Keratinocyte (primary cell): ENCODE measurements at regions not wholly inside any gene's neighbourhood (a gene's known extent, or its start where the extent isn't known, plus 50 kb on each side); places are given as distances from the start of the nearest gene placed in this dataset.

ENCODE experiments used
- DNase-seq: peaks from one replicate; pipeline ENCODE4 v3.0.0-alpha.2; 2011; ENCODE audit warnings: low read depth, missing footprints, low spot score
- FAIRE-seq: peaks from 2 replicates; lab custom pipeline; 2011; peaks lifted over from hg19 to GRCh38; lab: Jason Lieb, UNC
- H2AFZ ChIP-seq: 2 replicates; pipeline ENCODE4 v1.6.0; 2012; ENCODE audit warnings: low read length, control low read depth, inconsistent platforms; ENCODE audit not compliant: control insufficient read depth
- H3K27ac ChIP-seq: 2 replicates; pipeline ENCODE4 v1.5.1; 2011; ENCODE audit warnings: low read length; ENCODE audit not compliant: control insufficient read depth, insufficient read depth
- H3K27me3 ChIP-seq: 3 replicates; pipeline ENCODE4 v1.6.0; 2011; ENCODE audit warnings: low read length; ENCODE audit not compliant: control insufficient read depth, insufficient read depth; ENCODE audit errors: extremely low read depth
- H3K36me3 ChIP-seq, 2 experiments: 2 replicates in 1 of 2; 3 replicates in 1 of 2; pipeline ENCODE4 v1.5.1; 2011; ENCODE audit warnings: low read length in 2 of 2, mild to moderate bottlenecking in 1 of 2; ENCODE audit not compliant: control insufficient read depth in 2 of 2, insufficient read depth in 2 of 2; ENCODE audit errors: extremely low read depth in 1 of 2
- H3K4me1 ChIP-seq: 3 replicates; pipeline ENCODE4 v1.5.1; 2011; ENCODE audit warnings: low read length; ENCODE audit not compliant: control insufficient read depth, insufficient read depth; ENCODE audit errors: extremely low read depth
- H3K4me2 ChIP-seq: 3 replicates; pipeline ENCODE4 v1.6.0; 2011; ENCODE audit warnings: low read depth, low read length; ENCODE audit not compliant: control insufficient read depth, insufficient read depth; ENCODE audit errors: extremely low read depth
- H3K4me3 ChIP-seq, 3 experiments: fragments of 200-600 bp in 1 of 3; sonication (generic) in 1 of 3; 2 replicates in 2 of 3; 3 replicates in 1 of 3; pipeline ENCODE4 v1.5.1; 2011 to 2016; ENCODE audit warnings: low read length in 3 of 3, mild to moderate bottlenecking in 3 of 3, control low read depth in 2 of 3, inconsistent platforms in 1 of 3, low read depth in 1 of 3, mixed read lengths in 1 of 3, mixed run types in 1 of 3, moderate library complexity in 1 of 3; ENCODE audit not compliant: control insufficient read depth in 2 of 3, insufficient read depth in 2 of 3; ENCODE audit errors: extremely low read depth in 1 of 3
- H3K79me2 ChIP-seq: 2 replicates; pipeline ENCODE4 v1.6.0; 2012; ENCODE audit warnings: low read length; ENCODE audit not compliant: control insufficient read depth, insufficient read depth
- H3K9ac ChIP-seq: 3 replicates; pipeline ENCODE4 v1.6.0; 2011; ENCODE audit warnings: low read length; ENCODE audit not compliant: control insufficient read depth, insufficient read depth; ENCODE audit errors: extremely low read depth
- H3K9me1 ChIP-seq: 3 replicates; pipeline ENCODE4 v1.6.0; 2011; ENCODE audit warnings: low read length; ENCODE audit not compliant: control insufficient read depth, insufficient read depth; ENCODE audit errors: extremely low read depth
- H3K9me3 ChIP-seq: 2 replicates; pipeline ENCODE4 v1.5.1; 2012; ENCODE audit warnings: low read depth, low read length; ENCODE audit not compliant: control insufficient read depth
- H4K20me1 ChIP-seq: 3 replicates; pipeline ENCODE4 v1.6.0; 2011; ENCODE audit warnings: low read length; ENCODE audit not compliant: control insufficient read depth, insufficient read depth; ENCODE audit errors: extremely low read depth
- EZH2 ChIP-seq: IDR thresholded peaks from one replicate; pipeline ENCODE4 v1.6.1; 2012; ENCODE audit warnings: inconsistent platforms, mild to moderate bottlenecking, low read length, moderate library complexity
- dilution Hi-C: fragments of 300-500 bp; cut with MboI; formaldehyde crosslinking; loops from one replicate; pipeline ENCODE4 v1.7.0; 2020; ENCODE audit warnings: low sequenced_read_pairs; ENCODE audit not compliant: extremely low pct_ligation_motif_present
- TF ChIP-seq, protein P1 (sequence below), 3 experiments: IDR thresholded peaks in 1 of 3; conservative IDR thresholded peaks in 1 of 3; optimal IDR thresholded peaks in 1 of 3; 2 replicates in 2 of 3; 3 replicates in 1 of 3; pipeline versions ENCODE3 to v1.5.1; 2011; ENCODE audit warnings: low read length in 3 of 3, mild to moderate bottlenecking in 3 of 3, moderate library complexity in 2 of 3, control low read depth in 1 of 3, inconsistent platforms in 1 of 3; ENCODE audit not compliant: insufficient read depth in 2 of 3; ENCODE audit errors: extremely low read depth in 1 of 3

DNA sequence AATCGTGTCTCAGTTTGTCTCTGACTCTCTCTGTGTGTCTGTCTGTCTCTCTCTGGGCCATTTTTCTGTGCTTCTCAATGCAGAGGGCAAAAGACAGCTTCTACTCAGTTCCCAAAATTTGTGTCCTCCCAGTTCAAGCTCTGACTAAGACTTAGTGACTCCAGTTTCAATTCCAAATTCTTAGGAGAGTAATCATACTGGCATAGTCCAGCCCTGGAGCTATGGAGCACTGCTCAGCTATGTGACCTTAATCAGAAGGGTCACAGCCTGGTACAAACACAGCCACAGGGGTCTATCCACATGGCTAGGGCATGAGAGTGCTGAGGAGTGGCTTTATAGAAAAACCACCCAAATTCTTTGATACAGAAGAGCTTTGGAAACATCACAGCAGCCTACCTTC is 91.9 kb downstream of the FOXF2 start:
- no peaks in the 10 kb centered on the region for H3K9me1 ChIP-seq
- no peaks in the 10 kb centered on the region for H3K9me3 ChIP-seq
- H3K4me3 ChIP-seq, result no peak overlapping the region
- no peak overlapping the region for H3K27ac ChIP-seq
- H3K79me2 ChIP-seq, result no peaks in the 10 kb centered on the region
- peak overlapping the region; percentile 30 for H3K4me2 ChIP-seq
- peaks cover 32% of the 10 kb centered on the region for H3K4me1 ChIP-seq
- H3K27me3 ChIP-seq, result no peaks in the 10 kb centered on the region
- H3K9ac ChIP-seq, result no peak overlapping the region
- dilution Hi-C loops, result no loop called here
- TF ChIP-seq, protein P1, sequence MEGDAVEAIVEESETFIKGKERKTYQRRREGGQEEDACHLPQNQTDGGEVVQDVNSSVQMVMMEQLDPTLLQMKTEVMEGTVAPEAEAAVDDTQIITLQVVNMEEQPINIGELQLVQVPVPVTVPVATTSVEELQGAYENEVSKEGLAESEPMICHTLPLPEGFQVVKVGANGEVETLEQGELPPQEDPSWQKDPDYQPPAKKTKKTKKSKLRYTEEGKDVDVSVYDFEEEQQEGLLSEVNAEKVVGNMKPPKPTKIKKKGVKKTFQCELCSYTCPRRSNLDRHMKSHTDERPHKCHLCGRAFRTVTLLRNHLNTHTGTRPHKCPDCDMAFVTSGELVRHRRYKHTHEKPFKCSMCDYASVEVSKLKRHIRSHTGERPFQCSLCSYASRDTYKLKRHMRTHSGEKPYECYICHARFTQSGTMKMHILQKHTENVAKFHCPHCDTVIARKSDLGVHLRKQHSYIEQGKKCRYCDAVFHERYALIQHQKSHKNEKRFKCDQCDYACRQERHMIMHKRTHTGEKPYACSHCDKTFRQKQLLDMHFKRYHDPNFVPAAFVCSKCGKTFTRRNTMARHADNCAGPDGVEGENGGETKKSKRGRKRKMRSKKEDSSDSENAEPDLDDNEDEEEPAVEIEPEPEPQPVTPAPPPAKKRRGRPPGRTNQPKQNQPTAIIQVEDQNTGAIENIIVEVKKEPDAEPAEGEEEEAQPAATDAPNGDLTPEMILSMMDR (optimal IDR thresholded peaks at IDR 0.05 in 1 of 3, IDR thresholded peaks at IDR 0.05 in 1 of 3, conservative IDR thresholded peaks at IDR 0.05 in 1 of 3; ENCODE audit: extremely low read depth in 1 of 3, insufficient read depth in 2 of 3, low read length in 3 of 3), result no peak
- TF ChIP-seq EZH2, result no peak
- H3K36me3 ChIP-seq, result no peaks in the 10 kb centered on the region
- DNase-seq (peak; percentile 80), FAIRE-seq (peak; percentile 78)
- H4K20me1 ChIP-seq, result no peaks in the 10 kb centered on the region
- no peak overlapping the region for H2AFZ ChIP-seq

DNA sequence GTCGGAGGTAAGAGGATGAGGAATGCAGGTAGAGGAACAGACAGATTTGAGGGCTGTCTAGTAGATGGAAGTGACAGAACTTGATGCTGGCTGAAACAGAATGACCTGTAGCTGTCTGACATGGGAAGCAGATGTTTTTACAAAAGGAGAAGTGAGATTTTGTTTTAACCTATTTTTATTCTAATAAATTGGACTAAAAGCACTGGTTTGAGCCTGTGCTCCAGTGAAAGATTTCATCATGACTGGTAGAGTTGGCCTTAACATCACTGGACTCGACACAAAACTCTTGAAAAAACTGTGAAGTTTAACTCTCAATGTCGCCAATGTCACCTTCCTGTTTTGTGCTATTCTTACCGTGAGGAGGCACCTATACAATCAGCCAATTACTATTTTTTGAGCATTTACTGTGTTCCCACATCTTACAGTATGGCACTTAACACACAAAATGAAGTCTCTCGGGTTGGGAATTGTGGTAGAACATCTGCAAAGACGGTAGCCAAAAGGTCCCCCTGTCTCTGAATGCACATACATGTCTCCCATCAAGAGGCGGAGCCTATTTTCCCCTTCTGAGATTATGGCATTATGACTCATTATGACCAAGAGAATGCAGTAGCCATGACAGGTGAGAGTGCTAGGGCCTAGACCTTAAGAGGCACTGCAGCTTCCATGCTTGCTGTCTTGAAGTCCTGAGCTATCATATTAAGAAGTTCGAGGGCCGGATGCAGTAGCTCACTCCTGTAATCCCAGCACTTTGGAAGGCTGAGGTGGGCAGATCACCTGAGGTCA is 93.2 kb downstream of the FOXF2 start:
- Histone ChIP-seq H3K4me1 (peaks cover 36% of the 10 kb centered on the region), H3K27ac (peak overlapping the region; percentile 4), H2AFZ (no peak overlapping the region), H3K9ac (no peak overlapping the region), H3K27me3 (no peaks in the 10 kb centered on the region), H3K79me2 (no peaks in the 10 kb centered on the region), H3K9me3 (no peaks in the 10 kb centered on the region), H4K20me1 (no peaks in the 10 kb centered on the region), H3K36me3 (no peaks in the 10 kb centered on the region), H3K9me1 (no peaks in the 10 kb centered on the region), H3K4me2 (no peak overlapping the region), H3K4me3 (no peak overlapping the region)
- DNase-seq, result no peak
- no peak for TF ChIP-seq EZH2
- TF ChIP-seq, protein P1 (optimal IDR thresholded peaks at IDR 0.05 in 1 of 3, IDR thresholded peaks at IDR 0.05 in 1 of 3, conservative IDR thresholded peaks at IDR 0.05 in 1 of 3; ENCODE audit: extremely low read depth in 1 of 3, insufficient read depth in 2 of 3, low read length in 3 of 3), result no peak
- peak; percentile 23 for FAIRE-seq
- dilution Hi-C loops, result no loop called here
